Endothelial cell of umbilical vein (primary cell): ENCODE measurements at regions not wholly inside any gene's neighbourhood (a gene's known extent, or its start where the extent isn't known, plus 50 kb on each side); places are given as distances from the start of the nearest gene placed in this dataset.

Experiments
- BruUV-seq: library from RNA; stranded (reverse); fragments of 400-500 nt; replicated peaks from 2 replicates; lab custom pipeline; 2021; lab: Mats Ljungman, UMichigan
- CTCF ChIA-PET: fragments of 300-600, 350-600 bp; sonication (Branson Sonifier 250); formaldehyde crosslinking; loops from one replicate; lab custom pipeline; 2021; ENCODE audit warnings: antibody characterized with exemption, inconsistent platforms; lab: Charles Lee
- POLR2A ChIA-PET: fragments of 300-600, 350-600 bp; sonication (Branson Sonifier 250); formaldehyde crosslinking; loops from one replicate; lab custom pipeline; 2021; ENCODE audit warnings: antibody characterized with exemption, inconsistent platforms; lab: Charles Lee
- DNase-seq: peaks from one replicate; pipeline ENCODE4 v3.0.0-alpha.2; 2011; ENCODE audit warnings: low read depth, low spot score
- FAIRE-seq: peaks from 2 replicates; lab custom pipeline; 2011; peaks lifted over from hg19 to GRCh38; lab: Jason Lieb, UNC
- H2AFZ ChIP-seq: 2 replicates; pipeline ENCODE4 v1.6.0; 2012; ENCODE audit warnings: low read depth, low read length, control low read depth, inconsistent platforms
- H3K27ac ChIP-seq: 2 replicates; pipeline ENCODE4 v1.5.1; 2011; ENCODE audit warnings: low read depth, mild to moderate bottlenecking, control low read depth, low read length, moderate library complexity; ENCODE audit not compliant: insufficient read depth
- H3K27me3 ChIP-seq, 2 experiments: 2 replicates each; pipeline versions ENCODE4 v1.6.0 to v1.6.1; 2011; ENCODE audit warnings: low read length in 2 of 2, mixed read lengths in 1 of 2; ENCODE audit not compliant: control insufficient read depth in 2 of 2, insufficient read depth in 2 of 2
- H3K36me3 ChIP-seq, 2 experiments: 2 replicates in 1 of 2; 3 replicates in 1 of 2; pipeline ENCODE4 v1.5.1; 2011; ENCODE audit warnings: low read length in 2 of 2, mild to moderate bottlenecking in 1 of 2, moderate library complexity in 1 of 2; ENCODE audit not compliant: control insufficient read depth in 2 of 2, insufficient read depth in 2 of 2; ENCODE audit errors: extremely low read depth in 1 of 2
- H3K4me1 ChIP-seq: 3 replicates; pipeline ENCODE4 v1.5.1; 2011; ENCODE audit warnings: mild to moderate bottlenecking, low read length; ENCODE audit not compliant: control insufficient read depth, insufficient read depth; ENCODE audit errors: extremely low read depth
- H3K4me2 ChIP-seq: 2 replicates; pipeline ENCODE4 v1.6.1; 2011; ENCODE audit warnings: low read length, control low read depth, mixed read lengths; ENCODE audit not compliant: insufficient read depth
- H3K4me3 ChIP-seq, 3 experiments: fragments of 200-600 bp in 1 of 3; sonication (generic), shearing (Covaris generic) in 1 of 3; replicated peaks in 1 of 3; 2 replicates each; pipeline ENCODE4 v1.5.1; 2011 to 2016; ENCODE audit warnings: control low read depth in 3 of 3, low read length in 3 of 3, mild to moderate bottlenecking in 2 of 3, inconsistent platforms in 1 of 3, low read depth in 1 of 3, moderate library complexity in 1 of 3; ENCODE audit not compliant: insufficient read depth in 1 of 3
- H3K79me2 ChIP-seq: 2 replicates; pipeline ENCODE4 v1.6.0; 2012; ENCODE audit warnings: low read length, inconsistent platforms; ENCODE audit not compliant: control insufficient read depth, insufficient read depth
- H3K9ac ChIP-seq: replicated peaks from 2 replicates; pipeline ENCODE3; 2011; ENCODE audit warnings: low read length, control low read depth; ENCODE audit not compliant: insufficient read depth; ENCODE audit errors: extremely low read depth
- H3K9me1 ChIP-seq: replicated peaks from 3 replicates; pipeline ENCODE4 v1.6.0; 2011; ENCODE audit warnings: mild to moderate bottlenecking, low read length; ENCODE audit not compliant: control insufficient read depth, insufficient read depth; ENCODE audit errors: extremely low read depth
- H3K9me3 ChIP-seq: replicated peaks from 2 replicates; pipeline ENCODE4 v1.5.1; 2012; ENCODE audit warnings: low read length, inconsistent platforms; ENCODE audit not compliant: control insufficient read depth, insufficient read depth
- H4K20me1 ChIP-seq: replicated peaks from 2 replicates; pipeline ENCODE3; 2011; ENCODE audit warnings: mild to moderate bottlenecking, low read length; ENCODE audit not compliant: control insufficient read depth, insufficient read depth; ENCODE audit errors: extremely low read depth
- CTCF ChIP-seq, 2 donors: IDR thresholded peaks; 1 replicate in 1 of 2; 2 replicates in 1 of 2; pipeline ENCODE4 v1.5.1; 2011; ENCODE audit warnings: low read length in 2 of 2, mild to moderate bottlenecking in 2 of 2, moderate library complexity in 2 of 2, control low read depth in 1 of 2, inconsistent platforms in 1 of 2, low read depth in 1 of 2; ENCODE audit not compliant: insufficient read depth in 1 of 2; ENCODE audit errors: extremely low read depth in 1 of 2
- EZH2 ChIP-seq: IDR thresholded peaks from 2 replicates; pipeline ENCODE4 v1.6.1; 2012; ENCODE audit warnings: borderline replicate concordance, low read depth, mild to moderate bottlenecking, moderate library complexity, low read length, inconsistent platforms; ENCODE audit not compliant: severe bottlenecking
- FOS ChIP-seq: IDR thresholded peaks from 2 replicates; pipeline ENCODE4 v1.6.1; 2011; ENCODE audit warnings: mild to moderate bottlenecking, low read length, moderate library complexity, borderline replicate concordance; ENCODE audit not compliant: insufficient read depth
- GATA2 ChIP-seq: IDR thresholded peaks from 2 replicates; pipeline ENCODE4 v1.7.0; 2011; ENCODE audit warnings: low read depth, mild to moderate bottlenecking, moderate library complexity, mixed read lengths, low read length; ENCODE audit not compliant: insufficient read length, insufficient read depth
- JUN ChIP-seq: IDR thresholded peaks from 2 replicates; pipeline ENCODE4 v1.6.1; 2011; ENCODE audit warnings: borderline replicate concordance, low read depth; ENCODE audit not compliant: insufficient read length, insufficient read depth
- MYC ChIP-seq: IDR thresholded peaks from one replicate; pipeline ENCODE4 v1.6.1; 2011; ENCODE audit warnings: mild to moderate bottlenecking, low read depth, low read length
- POLR2A ChIP-seq: IDR thresholded peaks from 2 replicates; pipeline ENCODE4 v1.6.1; 2012; ENCODE audit warnings: low read depth, mild to moderate bottlenecking, control low read depth, low read length
- POLR2AphosphoS5 ChIP-seq: IDR thresholded peaks from 2 replicates; pipeline ENCODE4 v1.6.1; 2012; ENCODE audit warnings: low read depth, mild to moderate bottlenecking, control low read depth, low read length, moderate library complexity; ENCODE audit not compliant: insufficient read depth
- dilution Hi-C: fragments of 300-500 bp; cut with MboI; formaldehyde crosslinking; loops from one replicate; pipeline ENCODE4 v1.15.0; 2019; ENCODE audit warnings: low sequenced_read_pairs; ENCODE audit not compliant: extremely low pct_ligation_motif_present
- intact Hi-C: fragments of 100-400 bp; cut with micrococcal nuclease; formaldehyde crosslinking; loops from one replicate; pipeline ENCODE4 v1.10.0; 2022
- TF ChIP-seq, protein P1 (sequence below): IDR thresholded peaks from 2 replicates; pipeline ENCODE4 v1.6.1; 2011; ENCODE audit not compliant: insufficient read depth, insufficient read length

- no TSS peak for BruUV-seq
- FAIRE-seq, result no peak
- POLR2A ChIA-PET, result no interaction called here
These were observed 105.1 kb downstream of the SEC61G start for GRCh38 chr7:54653905-54654304.

More at GRCh38 chr7:54653905-54654304, 105.1 kb downstream of the SEC61G start:
- Histone ChIP-seq H3K9ac (no peak overlapping the region), H3K4me2 (no peak overlapping the region), H3K79me2 (no peaks in the 10 kb centered on the region), H3K9me3 (no peaks in the 10 kb centered on the region), H3K27ac (no peak overlapping the region), H3K9me1 (no peaks in the 10 kb centered on the region), H4K20me1 (no peaks in the 10 kb centered on the region), H3K36me3 (no peaks in the 10 kb centered on the region), H3K4me3 (no peak overlapping the region), H3K4me1 (no peaks in the 10 kb centered on the region), H3K27me3 (no peaks in the 10 kb centered on the region), H2AFZ (no peak overlapping the region)
- no peak for DNase-seq
- intact Hi-C loops (no loop called here), dilution Hi-C loops (no loop called here)
- TF ChIP-seq JUN (no peak), MYC (no peak), FOS (no peak), GATA2 (no peak), CTCF (IDR thresholded peaks at IDR 0.05; ENCODE audit: extremely low read depth in 1 of 2, insufficient read depth in 1 of 2, low read depth in 1 of 2, low read length in 2 of 2) (no peak), EZH2 (no peak), POLR2A (no peak), POLR2AphosphoS5 (no peak)
- TF ChIP-seq, protein P1, sequence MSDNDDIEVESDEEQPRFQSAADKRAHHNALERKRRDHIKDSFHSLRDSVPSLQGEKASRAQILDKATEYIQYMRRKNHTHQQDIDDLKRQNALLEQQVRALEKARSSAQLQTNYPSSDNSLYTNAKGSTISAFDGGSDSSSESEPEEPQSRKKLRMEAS, result no peak
- CTCF ChIA-PET, result no interaction called here
